SHP77 treated with DMSO at 0.1 percent for 48 hours (cell line): ENCODE measurements at regions not wholly inside any gene's neighbourhood (a gene's known extent, or its start where the extent isn't known, plus 50 kb on each side); places are given as distances from the start of the nearest gene placed in this dataset.

Experiments
- DNase-seq: peaks from one replicate; lab custom pipeline; 2025; lab: John Stamatoyannopoulos, UW

DNA sequence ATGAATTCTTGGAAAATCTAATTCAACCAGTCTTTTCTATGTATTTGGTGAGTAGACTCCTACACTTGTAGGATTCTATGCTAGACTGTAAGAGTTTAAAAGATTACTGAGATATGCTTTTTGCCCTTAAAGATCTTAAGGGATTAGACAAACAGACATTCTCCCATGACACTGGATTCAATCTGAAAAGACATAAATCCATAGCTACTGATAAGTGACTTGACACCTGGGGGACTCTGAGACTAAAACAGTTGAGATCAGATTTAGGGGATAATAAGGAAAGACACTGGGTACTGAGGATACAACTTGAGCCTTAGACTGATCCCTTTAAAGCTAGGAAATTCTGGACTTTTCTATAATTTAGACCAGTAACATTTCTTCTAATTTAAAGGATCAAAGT lies 1233.4 kb downstream of the XPNPEP1 start:
- no peak for DNase-seq

GRCh38 chr10:108688314-108688713 lies 1235.0 kb downstream of the XPNPEP1 start:
- DNase-seq = no peak

DNA sequence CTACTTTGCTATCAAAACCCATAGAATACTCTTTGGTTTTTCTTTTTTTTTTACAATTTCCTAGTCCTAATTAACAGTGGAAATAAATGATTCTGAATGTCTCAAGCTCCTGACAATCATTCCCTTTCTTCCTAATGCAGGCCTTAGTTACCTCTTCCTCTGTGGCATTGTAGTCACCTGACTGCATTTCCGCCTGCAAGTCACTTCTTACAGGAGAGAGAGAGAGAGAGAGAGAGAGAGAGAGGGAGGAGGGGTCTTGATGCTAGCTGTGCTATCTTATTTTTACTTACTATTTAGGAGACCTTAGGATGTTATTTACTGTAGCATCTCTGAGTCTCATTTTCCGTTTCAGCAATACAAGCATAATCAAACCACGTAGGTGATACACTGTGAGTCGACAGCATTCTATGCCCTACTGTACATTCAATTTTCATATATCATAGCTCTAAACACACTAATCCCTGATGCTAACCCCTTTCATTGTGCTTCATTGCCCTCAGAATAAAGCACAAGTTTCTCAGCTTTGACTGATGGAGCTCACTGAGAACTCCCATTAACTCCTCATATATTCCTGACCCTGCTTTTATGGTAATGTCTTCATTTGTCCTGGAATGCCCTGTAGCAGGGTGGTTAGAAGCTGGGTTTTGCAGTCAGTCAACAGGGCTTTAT lies 1237.3 kb downstream of the XPNPEP1 start:
- no peak for DNase-seq

DNA sequence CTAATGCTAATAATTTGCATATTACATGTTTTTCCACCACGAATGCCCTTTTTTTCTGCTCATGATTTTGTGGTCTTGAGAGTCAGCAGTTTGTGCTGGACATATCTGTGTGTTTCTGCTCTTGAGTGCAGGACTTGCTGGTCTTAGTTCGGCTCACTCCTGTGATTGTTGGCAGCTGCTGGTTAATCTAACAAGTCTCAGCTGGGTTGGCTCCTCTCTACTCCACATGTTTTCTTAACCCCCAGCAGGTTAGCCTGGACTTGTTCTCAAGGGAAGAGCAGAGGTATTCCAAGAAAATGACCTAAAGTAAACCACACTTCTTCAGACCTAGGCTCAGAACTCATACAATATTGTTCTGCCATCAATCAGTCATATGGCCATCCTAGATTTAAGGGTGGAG lies 1238.9 kb downstream of the XPNPEP1 start:
- no peak for DNase-seq

GRCh38 chr10:108673741-108674140 lies 1249.6 kb downstream of the XPNPEP1 start:
- no peak for DNase-seq

- no peak for DNase-seq
These were observed 1259.7 kb downstream of the XPNPEP1 start for GRCh38 chr10:108663587-108663986.

GRCh38 chr10:108662975-108663374 lies 1260.3 kb downstream of the XPNPEP1 start:
- DNase-seq = no peak

- no peak for DNase-seq
These were observed 1268.3 kb downstream of the XPNPEP1 start for GRCh38 chr10:108655057-108655456.

- DNase-seq = no peak
These were observed 1269.8 kb downstream of the XPNPEP1 start for GRCh38 chr10:108653531-108653930.

- DNase-seq = no peak
These were observed 1284.3 kb downstream of the XPNPEP1 start for GRCh38 chr10:108639010-108639409.

GRCh38 chr10:108638225-108638624 lies 1285.1 kb downstream of the XPNPEP1 start:
- DNase-seq = no peak

GRCh38 chr10:108633046-108633445 lies 1290.3 kb downstream of the XPNPEP1 start:
- DNase-seq = no peak

- DNase-seq = no peak
These were observed 1291.2 kb downstream of the XPNPEP1 start for GRCh38 chr10:108632144-108632543.

- no peak for DNase-seq
These were observed 1292.0 kb downstream of the XPNPEP1 start for GRCh38 chr10:108631332-108631731.

GRCh38 chr10:108629834-108630233 lies 1293.5 kb downstream of the XPNPEP1 start:
- no peak for DNase-seq

GRCh38 chr10:108624052-108624451 lies 1299.3 kb downstream of the XPNPEP1 start:
- no peak for DNase-seq

- DNase-seq = no peak
These were observed 1302.3 kb downstream of the XPNPEP1 start for GRCh38 chr10:108620821-108621534.

GRCh38 chr10:108616559-108617285 lies 1306.6 kb downstream of the XPNPEP1 start:
- DNase-seq = no peak

GRCh38 chr10:108615576-108616320 lies 1307.6 kb downstream of the XPNPEP1 start:
- no peak for DNase-seq

DNA sequence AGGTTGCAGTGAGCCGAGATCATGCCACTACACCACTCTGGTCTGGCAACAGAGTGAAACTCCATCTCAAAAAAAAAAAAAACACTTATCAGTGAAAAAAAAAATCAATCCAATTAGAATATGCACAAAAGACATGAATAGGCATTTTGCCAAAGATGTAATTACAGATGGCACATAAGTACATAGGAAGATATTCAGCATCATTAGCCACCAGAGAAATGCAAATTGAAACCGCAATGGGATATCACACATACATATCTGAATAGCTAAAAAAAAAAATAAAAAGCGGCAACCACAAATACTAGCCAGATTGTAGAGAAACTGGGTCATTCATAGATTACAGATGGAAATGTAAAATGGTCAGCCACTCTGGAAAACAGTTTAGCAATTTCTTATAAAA lies 1310.8 kb downstream of the XPNPEP1 start:
- DNase-seq = no peak

DNA sequence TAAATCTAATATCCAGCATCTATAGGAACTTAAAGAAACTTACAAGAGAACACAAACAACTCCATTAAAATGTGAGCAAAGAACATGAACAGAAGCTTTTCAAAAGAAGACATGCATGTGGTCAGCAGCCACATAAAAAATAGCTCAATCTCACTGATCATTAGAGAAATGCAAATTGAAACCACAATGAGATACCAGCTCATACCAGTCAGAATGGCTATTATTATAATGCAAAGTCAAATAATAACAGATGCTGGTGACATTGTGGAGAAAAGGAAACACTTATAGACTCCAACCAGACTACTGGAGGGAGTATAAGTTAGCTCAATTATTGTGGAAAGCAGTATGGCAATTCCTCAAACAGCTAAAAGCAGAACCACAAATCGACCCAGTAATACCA lies 1314.5 kb downstream of the XPNPEP1 start:
- no peak for DNase-seq

DNA sequence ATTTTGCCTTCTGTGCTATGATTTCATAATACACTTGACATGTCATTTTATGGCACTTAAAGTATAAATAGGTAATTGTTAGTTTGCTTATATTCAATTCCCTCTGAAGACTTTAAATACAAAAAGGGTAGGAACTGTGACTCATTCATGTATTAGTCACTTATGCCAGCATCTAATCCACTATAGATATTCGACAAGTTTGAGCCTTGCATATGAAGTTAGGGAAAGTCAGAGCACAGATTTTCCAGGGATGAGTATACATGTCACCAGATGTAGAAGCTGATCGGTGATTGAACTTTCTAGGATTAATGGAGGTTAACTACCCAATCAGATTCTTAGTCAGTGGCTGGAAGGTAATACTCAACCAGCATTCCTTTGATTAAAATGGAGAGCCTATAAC lies 1321.5 kb downstream of the XPNPEP1 start:
- no peak for DNase-seq
